HG03521 (cell line): ENCODE measurements at regions not wholly inside any gene's neighbourhood (a gene's known extent, or its start where the extent isn't known, plus 50 kb on each side); places are given as distances from the start of the nearest gene placed in this dataset.

Experiments used
- ATAC-seq: cut with Tn5 transposase; IDR thresholded peaks from one replicate; pipeline ENCODE4 v1.9.1; 2021; ENCODE audit warnings: mild to moderate bottlenecking, moderate library complexity; ENCODE audit not compliant: unreplicated experiment

DNA sequence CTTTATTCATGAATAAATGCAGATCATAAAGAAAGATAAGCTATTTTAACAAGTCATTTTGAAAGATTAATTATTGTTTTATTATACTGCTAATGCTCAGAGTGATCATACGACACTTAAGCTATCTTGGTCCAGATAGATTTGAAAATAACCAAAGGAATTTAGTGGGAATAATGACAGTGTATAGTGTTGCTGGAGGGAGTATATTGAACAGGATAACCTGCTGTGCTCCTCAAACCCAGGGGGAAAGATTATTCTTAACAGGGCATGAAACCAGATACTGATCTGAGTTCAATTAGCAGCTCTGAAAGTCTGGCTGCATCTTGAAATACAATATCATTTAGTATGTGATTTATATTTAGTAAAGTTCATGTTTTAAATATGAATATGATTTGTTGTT, 216.3 kb upstream of the ITGA4 start:
- ATAC-seq = no peak

DNA sequence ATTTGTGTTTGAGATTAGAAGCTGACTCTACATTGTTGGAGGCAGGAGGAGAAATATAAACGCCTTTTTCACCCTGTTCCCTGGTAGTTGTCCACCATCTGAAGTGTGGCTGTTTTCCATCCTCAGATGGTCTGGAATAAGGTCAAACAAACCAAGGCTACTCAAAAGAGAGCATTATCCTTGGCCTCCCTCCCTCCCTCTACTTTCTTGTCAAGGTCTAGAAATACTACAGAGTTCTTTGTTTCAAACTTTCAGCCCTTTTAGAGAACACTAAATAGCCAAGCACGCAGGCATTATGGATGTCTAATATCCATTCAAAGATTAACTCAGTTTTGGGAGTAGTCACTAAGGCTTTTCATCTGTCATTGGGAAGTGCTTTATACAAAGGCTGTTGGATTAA, 215.8 kb upstream of the ITGA4 start:
- ATAC-seq = peak; percentile 10

DNA sequence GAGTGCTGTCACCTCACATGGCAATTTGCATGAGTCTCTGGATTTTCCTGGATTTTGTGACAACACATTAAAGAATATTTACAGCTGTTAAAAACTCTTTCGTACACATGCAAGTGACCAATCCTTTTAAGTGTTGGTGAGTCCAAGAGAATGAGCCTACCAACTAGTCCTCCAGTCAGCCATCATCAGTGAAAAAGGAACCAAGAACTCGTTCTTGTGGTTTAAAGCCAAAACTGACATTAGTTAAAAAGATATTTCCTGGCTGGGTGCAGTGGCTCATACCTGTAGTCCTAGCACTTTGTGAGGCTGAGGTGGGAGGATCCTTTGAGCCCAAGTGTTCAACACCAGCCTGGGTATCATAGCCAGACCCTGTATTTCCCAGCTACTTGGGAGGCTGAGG, 215.4 kb upstream of the ITGA4 start:
- peak; percentile 90 for ATAC-seq

DNA sequence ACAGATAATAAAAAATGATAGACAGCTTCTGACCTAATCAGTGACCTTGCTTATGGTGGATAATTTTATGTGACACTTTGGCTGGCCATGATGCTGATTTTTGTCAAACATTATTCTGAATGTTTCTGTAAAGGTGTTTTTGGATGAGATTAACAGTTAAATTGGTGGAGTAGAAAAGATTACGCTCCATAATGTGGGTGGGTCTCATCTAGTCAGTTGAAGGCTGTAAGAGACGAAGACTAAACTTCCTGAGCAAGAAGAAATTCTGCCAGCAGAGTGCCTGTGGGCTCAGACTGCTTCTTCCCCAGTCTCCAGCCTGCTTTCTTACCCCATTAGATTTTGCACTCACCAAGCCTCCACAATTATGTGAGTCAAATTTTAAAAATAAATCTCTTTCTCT, 214.9 kb upstream of the ITGA4 start:
- no peak for ATAC-seq

GRCh38 chr2:181243319-181243718, 213.9 kb upstream of the ITGA4 start:
- ATAC-seq = no peak

DNA sequence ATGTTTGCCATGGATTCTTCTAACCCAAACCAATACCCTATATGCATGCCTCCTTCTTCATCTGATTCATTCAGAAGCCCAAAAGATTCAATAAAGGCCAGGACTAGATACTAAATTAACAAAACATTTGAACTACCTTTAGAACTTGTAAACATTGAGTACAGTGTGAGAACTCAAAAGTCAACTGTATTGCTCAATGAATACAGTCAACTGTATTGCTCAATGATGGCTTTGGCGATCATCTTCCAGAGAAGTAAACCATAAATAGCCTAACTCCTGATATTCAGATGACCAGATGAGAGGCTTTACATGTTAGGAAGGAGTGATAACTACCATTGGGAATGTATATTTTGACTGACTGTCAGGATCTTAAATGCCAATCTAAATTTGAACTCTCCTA, 206.5 kb upstream of the ITGA4 start:
- ATAC-seq = no peak

- ATAC-seq = no peak
Measured at GRCh38 chr2:181252262-181253148, 204.7 kb upstream of the ITGA4 start.

GRCh38 chr2:181253438-181253837, 203.7 kb upstream of the ITGA4 start:
- no peak for ATAC-seq

DNA sequence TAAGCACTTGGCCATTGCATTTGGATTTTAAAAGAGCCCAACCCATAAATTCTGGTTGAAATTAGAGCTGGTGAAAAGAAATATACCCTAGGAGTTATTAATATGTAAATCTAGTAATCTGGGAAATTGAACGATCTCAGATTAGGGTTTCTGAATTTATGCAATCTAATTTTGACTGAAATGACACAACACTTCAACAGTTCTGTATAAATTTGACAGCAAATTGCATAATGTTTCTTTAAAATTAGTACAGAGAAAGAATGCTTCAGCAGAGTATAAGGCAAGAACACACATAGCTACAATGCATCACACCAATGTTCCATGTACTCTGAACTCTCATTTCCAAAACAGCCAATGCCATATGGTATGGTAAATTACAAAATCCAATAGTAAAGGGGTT, 201.5 kb upstream of the ITGA4 start:
- no peak for ATAC-seq

DNA sequence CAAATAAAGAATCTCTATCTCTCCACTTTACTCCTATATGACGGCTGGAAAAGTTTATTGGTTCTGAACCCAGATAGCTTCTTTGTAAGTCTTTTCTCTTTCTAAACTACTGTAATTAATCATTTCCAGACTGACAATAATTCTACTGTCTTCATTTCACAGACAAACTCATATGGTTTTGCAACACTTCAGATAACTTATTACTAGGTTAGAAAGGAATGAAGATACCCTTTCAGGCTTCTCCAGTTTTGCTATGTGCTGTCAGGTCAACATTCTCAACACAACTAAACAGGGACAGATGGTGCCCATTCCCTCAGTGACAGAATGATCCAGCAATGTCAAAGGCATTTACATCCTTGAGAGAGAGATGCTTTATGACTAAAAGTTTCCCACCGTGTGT, 198.5 kb upstream of the ITGA4 start:
- ATAC-seq = no peak

DNA sequence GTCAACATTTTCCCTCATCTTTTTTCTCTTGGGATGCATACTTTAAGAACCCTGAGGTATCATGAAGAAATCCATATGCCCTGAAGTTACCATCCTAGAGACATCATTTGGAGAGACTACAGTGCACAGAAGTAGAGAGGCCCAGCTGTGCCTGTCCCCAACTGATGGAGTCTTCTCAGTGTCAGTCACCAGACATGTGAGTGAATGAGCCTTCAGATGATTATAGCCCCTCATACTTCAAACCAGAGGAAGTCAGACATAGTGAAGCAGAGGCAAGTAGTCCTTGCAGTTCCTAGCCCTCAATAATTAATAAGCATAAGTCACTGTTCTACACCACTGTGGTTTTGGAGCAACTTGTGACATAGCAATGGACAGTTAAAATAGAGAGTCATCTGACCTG, 194.4 kb upstream of the ITGA4 start:
- ATAC-seq = no peak

DNA sequence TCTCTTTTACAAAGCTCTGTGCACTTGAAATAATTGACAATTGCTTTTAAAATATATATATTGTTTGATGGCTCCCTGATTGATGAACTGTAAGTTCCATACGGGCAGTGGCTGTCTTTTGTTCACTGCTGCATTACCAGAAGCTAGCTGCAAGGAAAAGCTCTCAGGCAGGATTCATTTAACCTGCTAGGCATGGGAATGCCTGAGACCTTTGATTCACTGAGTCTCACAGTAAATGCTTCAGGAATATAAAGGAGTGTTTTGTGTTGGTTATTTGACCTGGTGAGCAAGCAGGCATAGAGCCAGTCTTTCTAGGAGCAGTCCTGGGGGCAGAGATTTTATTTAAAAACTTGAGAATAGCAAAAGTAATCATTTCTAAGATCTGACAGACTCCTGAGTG, 193.2 kb upstream of the ITGA4 start:
- no peak for ATAC-seq

GRCh38 chr2:181264441-181264840, 192.7 kb upstream of the ITGA4 start:
- ATAC-seq = no peak

- ATAC-seq = no peak
Measured at GRCh38 chr2:181266614-181267013, 190.6 kb upstream of the ITGA4 start.

DNA sequence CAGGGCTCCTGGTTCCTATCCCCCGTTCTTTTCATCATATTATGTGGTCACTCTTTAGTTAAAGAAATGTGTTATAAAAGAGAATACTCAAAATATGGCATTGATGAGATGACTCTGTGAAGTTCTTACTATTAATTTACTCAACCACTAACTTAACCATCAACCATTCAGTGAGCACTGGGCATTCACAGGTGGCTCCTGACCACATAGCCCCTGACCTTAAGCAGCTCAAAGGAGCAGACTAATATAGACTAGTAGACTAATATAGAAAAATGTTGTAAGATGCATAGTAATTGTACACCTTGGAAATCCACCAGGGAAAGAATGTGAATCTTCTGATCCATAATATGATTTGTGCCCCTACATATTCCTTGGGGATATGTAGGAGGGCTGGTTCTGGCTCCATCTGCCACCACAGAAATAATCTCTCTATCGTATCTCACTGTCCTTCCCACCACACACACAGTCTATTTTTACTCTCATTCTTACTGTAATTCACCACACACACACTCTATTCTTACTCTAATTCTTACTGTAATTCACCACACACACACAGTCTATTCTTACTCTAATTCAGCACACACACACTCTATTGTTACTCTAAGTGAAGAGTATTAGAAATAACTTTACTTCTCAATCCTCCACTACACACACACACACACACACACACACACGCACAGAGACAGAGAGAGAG, 188.9 kb upstream of the ITGA4 start:
- peak; percentile 56 for ATAC-seq

- ATAC-seq = no peak
Measured at GRCh38 chr2:181273986-181274385, 183.2 kb upstream of the ITGA4 start.

DNA sequence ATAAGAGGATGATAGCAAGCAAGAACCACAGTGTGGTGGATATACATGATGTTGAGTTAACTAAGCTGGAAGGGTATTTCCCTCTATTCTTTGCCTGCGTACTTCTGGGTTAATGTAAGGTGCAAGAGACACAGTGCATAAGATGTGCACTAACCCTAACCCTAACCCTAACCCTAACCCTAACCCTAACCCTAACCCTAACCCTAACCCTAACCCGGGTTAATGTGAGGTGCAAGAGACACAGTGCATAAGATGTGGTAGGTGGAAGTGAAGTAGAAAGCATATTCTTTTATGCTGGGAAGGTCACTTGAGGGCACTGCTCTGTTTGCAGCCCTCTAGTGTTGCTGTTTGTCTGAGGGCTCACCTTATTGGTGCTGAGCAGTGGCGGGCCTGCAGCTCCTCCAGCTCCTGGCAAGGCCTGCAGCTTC, 181.5 kb upstream of the ITGA4 start:
- no peak for ATAC-seq

DNA sequence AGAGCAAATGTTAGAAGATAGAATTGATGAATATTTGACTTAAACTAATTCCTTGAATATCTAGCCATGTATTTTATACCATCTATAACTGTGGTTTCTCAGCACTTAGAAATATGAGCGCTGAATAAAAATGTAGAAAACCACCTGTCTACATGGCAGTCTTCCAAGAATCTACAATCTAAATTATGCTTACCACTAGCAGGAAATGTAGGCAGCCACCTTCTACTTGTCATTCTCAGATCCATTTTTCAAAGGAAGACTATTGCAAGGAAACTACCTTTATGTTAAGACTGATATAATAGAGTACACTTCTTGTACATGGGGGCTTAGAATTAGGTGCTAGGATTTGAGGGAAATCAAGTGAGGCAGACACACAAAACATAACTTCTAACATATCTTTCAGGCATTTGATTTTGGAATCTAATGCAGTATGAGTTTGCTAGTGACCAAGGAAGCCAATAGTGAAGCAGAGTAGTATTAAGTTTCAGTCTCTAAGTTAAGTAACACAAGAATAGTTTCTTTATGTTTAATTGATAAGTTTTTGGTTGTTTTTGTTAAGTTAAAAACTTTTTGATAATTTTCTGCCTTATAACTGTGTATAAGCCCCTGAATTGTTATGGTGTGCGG, 175.9 kb upstream of the ITGA4 start:
- ATAC-seq = no peak

DNA sequence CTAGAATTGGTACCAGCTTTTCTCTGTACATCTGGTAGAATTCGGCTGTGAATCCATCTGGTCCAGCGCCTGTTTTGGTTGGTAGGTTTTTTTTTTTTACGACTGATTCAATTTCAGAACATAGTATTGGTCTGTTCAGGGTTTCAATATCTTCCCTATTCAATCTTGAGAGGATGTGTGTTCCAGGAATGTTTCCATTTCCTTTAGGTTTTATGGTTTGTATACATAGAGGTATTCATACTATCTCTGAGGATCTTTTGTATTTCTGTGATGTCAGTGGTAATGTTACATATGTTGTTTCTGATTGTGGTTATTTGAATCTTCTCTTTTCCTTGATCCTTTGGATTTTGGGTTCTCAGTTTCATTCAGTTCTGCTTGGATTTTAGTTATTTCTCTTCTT, 172.1 kb upstream of the ITGA4 start:
- ATAC-seq = no peak

- no peak for ATAC-seq
Measured at GRCh38 chr2:181289698-181290097, 167.5 kb upstream of the ITGA4 start.

DNA sequence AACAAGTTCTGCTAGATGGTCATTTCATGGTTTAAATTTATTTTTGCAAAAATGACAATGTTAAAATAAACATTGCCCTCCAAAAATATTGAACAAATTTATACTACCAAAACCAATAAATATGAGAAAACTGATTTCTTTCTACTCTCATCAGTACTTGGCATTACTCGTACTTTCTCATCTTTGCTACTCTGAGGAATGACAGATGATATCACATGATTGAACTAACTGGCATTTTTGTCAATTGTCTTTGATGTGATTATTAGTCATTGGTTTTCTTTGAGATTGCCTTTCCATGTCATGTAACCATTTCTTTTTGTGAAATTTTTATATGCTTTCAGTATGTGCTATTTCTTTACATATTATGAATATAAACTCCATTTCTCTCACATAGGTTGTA, 167.0 kb upstream of the ITGA4 start:
- ATAC-seq = no peak

DNA sequence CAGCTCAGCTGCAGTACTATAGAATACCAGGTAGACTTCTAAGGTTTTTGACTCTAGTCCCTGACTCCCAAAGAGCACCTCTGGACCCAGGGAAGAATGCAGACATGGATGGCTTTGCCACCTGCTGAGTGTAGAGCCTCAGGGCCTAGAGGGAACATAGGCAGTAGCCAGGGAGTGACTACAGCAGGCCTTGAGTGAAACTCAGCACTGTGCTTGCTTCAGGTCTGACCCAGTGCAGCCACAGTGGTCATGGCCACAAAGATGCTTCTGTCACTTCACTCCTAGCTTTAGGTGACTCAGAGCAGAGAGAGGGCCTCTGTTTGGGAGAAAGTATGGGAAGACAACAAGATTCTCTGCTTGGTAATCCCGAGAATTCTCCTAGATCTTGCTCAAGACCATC, 162.2 kb upstream of the ITGA4 start:
- no peak for ATAC-seq
